PC-9 (cell line): ENCODE measurements at regions not wholly inside any gene's neighbourhood (a gene's known extent, or its start where the extent isn't known, plus 50 kb on each side); places are given as distances from the start of the nearest gene placed in this dataset.

Experiments
- BruUV-seq: library from RNA; stranded (reverse); fragments of 400-500 nt; replicated peaks from 2 replicates; lab custom pipeline; 2021; lab: Mats Ljungman, UMichigan
- CTCF ChIA-PET: fragments of 300-600 bp; sonication (Branson Sonifier 250); formaldehyde crosslinking; loops from one replicate; lab custom pipeline; 2022; ENCODE audit warnings: antibody characterized with exemption; lab: Charles Lee
- POLR2A ChIA-PET: fragments of 300-600 bp; sonication (Branson Sonifier 250); formaldehyde crosslinking; loops from one replicate; lab custom pipeline; 2022; ENCODE audit warnings: antibody characterized with exemption; ENCODE audit not compliant: unreplicated experiment; lab: Charles Lee
- DNase-seq, 2 experiments: peaks; one replicate each; pipeline versions ENCODE4 v3.0.0 to v3.0.0-alpha.2; 2015 to 2022; ENCODE audit warnings: mixed read lengths in 1 of 2
- H2AFZ ChIP-seq: fragments of 200-600 bp; sonication (generic); 2 replicates; pipeline ENCODE4 v1.8.1; 2017; ENCODE audit warnings: antibody characterized with exemption
- H3F3A ChIP-seq: fragments of 200-600 bp; sonication (generic); 2 replicates; pipeline ENCODE4 v1.8.1; 2017; ENCODE audit warnings: antibody characterized with exemption, mild to moderate bottlenecking, low read depth; ENCODE audit not compliant: insufficient read depth
- H3K27ac ChIP-seq: fragments of 200-600 bp; sonication (generic); 2 replicates; pipeline ENCODE4 v1.6.1; 2016; ENCODE audit warnings: mixed run types
- H3K27me3 ChIP-seq: fragments of 200-600 bp; sonication (generic); 2 replicates; pipeline ENCODE4 v1.6.1; 2016; ENCODE audit warnings: low read depth, mixed run types; ENCODE audit not compliant: insufficient read depth
- H3K36me3 ChIP-seq: fragments of 200-600 bp; sonication (generic); 2 replicates; pipeline ENCODE4 v1.6.1; 2016; ENCODE audit warnings: low read depth, mixed run types
- H3K4me1 ChIP-seq: fragments of 200-600 bp; sonication (generic); replicated peaks from 2 replicates; pipeline ENCODE4 v1.6.1; 2016; ENCODE audit warnings: mixed run types; ENCODE audit not compliant: insufficient read depth
- H3K4me2 ChIP-seq: fragments of 200-600 bp; sonication (generic); 2 replicates; pipeline ENCODE4 v1.6.1; 2017; ENCODE audit warnings: mixed run types
- H3K4me3 ChIP-seq: fragments of 200-600 bp; sonication (generic); 2 replicates; pipeline ENCODE4 v1.6.1; 2016; ENCODE audit warnings: mixed run types
- H3K79me2 ChIP-seq: fragments of 200-600 bp; sonication (generic); 2 replicates; pipeline ENCODE4 v1.6.1; 2017; ENCODE audit warnings: low read depth, mixed run types
- H3K9me2 ChIP-seq: fragments of 200-600 bp; sonication (generic); 2 replicates; pipeline ENCODE4 v1.8.1; 2017; ENCODE audit warnings: mild to moderate bottlenecking; ENCODE audit not compliant: insufficient read depth
- H3K9me3 ChIP-seq: fragments of 200-600 bp; sonication (generic); 2 replicates; pipeline ENCODE4 v1.8.1; 2016; ENCODE audit warnings: low read depth; ENCODE audit not compliant: insufficient read depth
- H4K20me1 ChIP-seq: fragments of 200-600 bp; sonication (generic); 2 replicates; pipeline ENCODE4 v1.8.1; 2017; ENCODE audit not compliant: insufficient read depth
- CTCF ChIP-seq: fragments of 200-600 bp; sonication (generic); conservative IDR thresholded peaks from 2 replicates; pipeline ENCODE4 v1.6.1; 2017; ENCODE audit warnings: mixed run types, antibody characterized with exemption, mild to moderate bottlenecking, moderate library complexity
- EZH2 ChIP-seq: fragments of 200-600 bp; sonication (generic); IDR thresholded peaks from 2 replicates; pipeline ENCODE4 v1.8.0; 2017; ENCODE audit warnings: antibody characterized with exemption, low read depth
- intact Hi-C: fragments of 100-400 bp; cut with micrococcal nuclease; formaldehyde crosslinking; loops from one replicate; pipeline ENCODE4 v1.10.0; 2022; ENCODE audit not compliant: unreplicated experiment

- no peaks in the 10 kb centered on the region for H4K20me1 ChIP-seq
- no peak overlapping the region for H3K4me3 ChIP-seq
- no peaks in the 10 kb centered on the region for H3K36me3 ChIP-seq
- no peaks in the 10 kb centered on the region for H3F3A ChIP-seq
- BruUV-seq: no TSS peak
- CTCF ChIA-PET: no interaction called here
- H3K79me2 ChIP-seq: no peaks in the 10 kb centered on the region
- POLR2A ChIA-PET: no interaction called here
- H3K27me3 ChIP-seq: no peaks in the 10 kb centered on the region
- no peak for DNase-seq
- no peak overlapping the region for H2AFZ ChIP-seq
- H3K4me2 ChIP-seq: no peak overlapping the region
- no peaks in the 10 kb centered on the region for H3K9me2 ChIP-seq
- H3K27ac ChIP-seq: no peak overlapping the region
- H3K9me3 ChIP-seq: no peaks in the 10 kb centered on the region
- no peaks in the 10 kb centered on the region for H3K4me1 ChIP-seq
- intact Hi-C loops: no loop called here
- TF ChIP-seq CTCF (no peak), EZH2 (no peak)
Measured at GRCh38 chr14:106506881-106507305, 980.5 kb downstream of the TMEM121 start.

- ChIA-PET CTCF (no interaction called here), POLR2A (no interaction called here)
- Histone ChIP-seq H3K27ac (no peak overlapping the region), H3F3A (no peaks in the 10 kb centered on the region), H3K4me1 (no peaks in the 10 kb centered on the region), H3K36me3 (no peaks in the 10 kb centered on the region), H3K79me2 (no peaks in the 10 kb centered on the region), H3K4me3 (no peak overlapping the region), H4K20me1 (no peaks in the 10 kb centered on the region), H3K9me3 (no peaks in the 10 kb centered on the region), H3K4me2 (no peak overlapping the region), H2AFZ (no peak overlapping the region), H3K9me2 (no peaks in the 10 kb centered on the region), H3K27me3 (peaks cover under 1% of the 10 kb centered on the region; the same call in 1 of the 2 replicates)
- BruUV-seq: no TSS peak
- no peak for DNase-seq
- no peak for TF ChIP-seq EZH2
- TF ChIP-seq CTCF: no peak
- intact Hi-C loops: no loop called here
Measured at GRCh38 chr14:106507354-106507753, 981.0 kb downstream of the TMEM121 start.

- DNase-seq: no peak
- no peaks in the 10 kb centered on the region for H3K9me2 ChIP-seq
- no peaks in the 10 kb centered on the region for H4K20me1 ChIP-seq
- H3K4me3 ChIP-seq: no peak overlapping the region
- peaks cover 7% of the 10 kb centered on the region; the same call in 1 of the 2 replicates for H3K27me3 ChIP-seq
- TF ChIP-seq CTCF (0 out of 2 replicates have a peak, but pooled peaks have one; percentile 22), EZH2 (no peak)
- no peak overlapping the region for H3K27ac ChIP-seq
- no peaks in the 10 kb centered on the region for H3K9me3 ChIP-seq
- H3F3A ChIP-seq: no peaks in the 10 kb centered on the region
- no peaks in the 10 kb centered on the region for H3K4me1 ChIP-seq
- BruUV-seq: no TSS peak
- no peak overlapping the region for H2AFZ ChIP-seq
- intact Hi-C loops: no loop called here
- ChIA-PET CTCF (no interaction called here), POLR2A (no interaction called here)
- no peaks in the 10 kb centered on the region for H3K36me3 ChIP-seq
- no peak overlapping the region for H3K4me2 ChIP-seq
- H3K79me2 ChIP-seq: no peaks in the 10 kb centered on the region
Measured at GRCh38 chr14:106508216-106508615, 981.8 kb downstream of the TMEM121 start.
